ENCODE measurements at regions not wholly inside any gene's neighbourhood (a gene's known extent, or its start where the extent isn't known, plus 50 kb on each side); places are given as distances from the start of the nearest gene placed in this dataset.
"Not testable (repeated sequence)": the region's sequence is repeated elsewhere in the genome, so short reads cannot be mapped to it uniquely, and the experiment has no call there.

- FAIRE-seq = no peak
- TF ChIP-seq SPI1 (IDR thresholded peaks at IDR 0.05; ENCODE audit: low read depth, low read length) = no peak
- no peak for TF ChIP-seq POLR2AphosphoS5 (IDR thresholded peaks at IDR 0.05; ENCODE audit: low read depth, low read length)
- TF ChIP-seq POLR2A (IDR thresholded peaks at IDR 0.05; ENCODE audit: low read depth, low read length) = no peak
- no peak for TF ChIP-seq TAF1 (IDR thresholded peaks at IDR 0.05; ENCODE audit: low read depth, low read length)
- no peak for TF ChIP-seq POU2F2 (IDR thresholded peaks at IDR 0.05; ENCODE audit: low read depth, low read length)
- TF ChIP-seq PAX5 (IDR thresholded peaks at IDR 0.05; ENCODE audit: insufficient read depth, low read length, severe bottlenecking) = no peak
- DNase-seq (ENCODE audit: insufficient read length, low spot score) = no peak
These were observed 89.2 kb upstream of the PCED1B start for GRCh38 chr12:46990211-46990610.

DNA sequence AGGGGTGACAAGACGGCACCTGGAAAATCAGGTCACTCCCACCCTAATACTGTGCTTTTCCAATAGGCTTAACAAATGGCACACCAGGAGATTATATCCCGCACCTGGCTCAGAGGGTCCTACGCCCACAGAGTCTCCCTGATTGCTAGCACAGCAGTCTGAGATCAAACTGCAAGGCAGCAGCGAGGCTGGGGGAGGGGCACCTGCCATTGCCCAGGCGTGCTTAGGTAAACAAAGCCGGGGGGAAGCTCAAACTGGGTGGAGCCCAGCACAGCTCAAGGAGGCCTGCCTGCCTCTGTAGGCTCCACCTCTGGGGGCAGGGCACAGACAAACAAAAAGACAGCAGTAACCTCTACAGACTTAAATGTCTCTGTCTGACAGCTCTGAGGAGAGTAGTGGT lies 87.4 kb upstream of the PCED1B start:
- not testable (repeated sequence) for FAIRE-seq; DNase-seq (ENCODE audit: insufficient read length, low spot score)

GRCh38 chr12:46998811-46999368 lies 80.5 kb upstream of the PCED1B start:
- DNase-seq (ENCODE audit: insufficient read length, low spot score) = no peak
- no peak for FAIRE-seq
- TF ChIP-seq PAX5 (IDR thresholded peaks at IDR 0.05; ENCODE audit: insufficient read depth, low read length, severe bottlenecking) = no peak
- TF ChIP-seq SPI1 (IDR thresholded peaks at IDR 0.05; ENCODE audit: low read depth, low read length) = no peak

DNA sequence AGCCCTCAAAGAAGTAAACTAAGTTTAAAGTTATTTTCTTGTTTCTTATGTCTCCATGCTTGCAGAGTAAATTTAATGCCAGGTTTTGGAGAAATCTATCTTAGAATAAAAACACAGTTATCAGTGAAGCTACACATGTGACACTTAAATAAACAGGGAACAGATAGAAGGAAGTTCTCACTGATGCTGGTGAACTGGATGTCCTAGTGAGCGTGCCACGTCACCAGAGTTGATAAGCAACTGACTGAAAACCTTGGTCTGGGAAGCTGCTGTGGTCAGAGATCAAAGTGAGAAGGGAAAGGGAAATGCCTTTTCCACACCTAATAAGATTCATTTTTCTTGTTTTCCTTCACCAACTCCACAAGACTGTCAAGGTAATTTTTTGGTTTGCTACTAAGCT lies 74.8 kb upstream of the PCED1B start:
- DNase-seq (ENCODE audit: insufficient read length, low spot score) (no peak), FAIRE-seq (no peak)
- TF ChIP-seq POLR2AphosphoS5 (IDR thresholded peaks at IDR 0.05; ENCODE audit: low read depth, low read length) = no peak
- no peak for TF ChIP-seq PAX5 (IDR thresholded peaks at IDR 0.05; ENCODE audit: insufficient read depth, low read length, severe bottlenecking)
- no peak for TF ChIP-seq TAF1 (IDR thresholded peaks at IDR 0.05; ENCODE audit: low read depth, low read length)
- no peak for TF ChIP-seq POLR2A (IDR thresholded peaks at IDR 0.05; ENCODE audit: low read depth, low read length)
- no peak for TF ChIP-seq SPI1 (IDR thresholded peaks at IDR 0.05; ENCODE audit: low read depth, low read length)
- TF ChIP-seq POU2F2 (IDR thresholded peaks at IDR 0.05; ENCODE audit: low read depth, low read length) = no peak

DNA sequence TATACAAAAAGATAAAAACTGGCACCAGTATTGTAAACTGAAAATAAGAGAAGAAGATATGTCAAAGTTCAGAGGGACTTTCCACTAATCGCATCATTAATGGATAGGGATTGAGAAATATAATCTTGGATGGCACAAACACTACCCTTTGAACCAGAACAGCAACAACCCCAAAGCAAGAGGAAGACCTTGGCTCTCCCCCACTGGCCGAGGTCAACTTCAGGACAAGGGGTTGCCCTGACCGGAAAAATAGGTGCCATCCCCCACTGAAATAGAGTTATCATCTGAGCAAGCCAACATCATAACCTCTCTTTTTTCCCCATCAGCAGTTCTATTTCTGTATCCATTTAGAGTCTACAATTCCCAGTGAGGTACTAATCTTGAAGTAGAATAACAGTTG lies 72.4 kb upstream of the PCED1B start:
- DNase-seq (ENCODE audit: insufficient read length, low spot score) (no peak), FAIRE-seq (no peak)
- TF ChIP-seq POLR2A (IDR thresholded peaks at IDR 0.05; ENCODE audit: low read depth, low read length) (no peak), POU2F2 (IDR thresholded peaks at IDR 0.05; ENCODE audit: low read depth, low read length) (no peak), SPI1 (IDR thresholded peaks at IDR 0.05; ENCODE audit: low read depth, low read length) (no peak), TAF1 (IDR thresholded peaks at IDR 0.05; ENCODE audit: low read depth, low read length) (no peak), PAX5 (IDR thresholded peaks at IDR 0.05; ENCODE audit: insufficient read depth, low read length, severe bottlenecking) (no peak), POLR2AphosphoS5 (IDR thresholded peaks at IDR 0.05; ENCODE audit: low read depth, low read length) (no peak)

DNA sequence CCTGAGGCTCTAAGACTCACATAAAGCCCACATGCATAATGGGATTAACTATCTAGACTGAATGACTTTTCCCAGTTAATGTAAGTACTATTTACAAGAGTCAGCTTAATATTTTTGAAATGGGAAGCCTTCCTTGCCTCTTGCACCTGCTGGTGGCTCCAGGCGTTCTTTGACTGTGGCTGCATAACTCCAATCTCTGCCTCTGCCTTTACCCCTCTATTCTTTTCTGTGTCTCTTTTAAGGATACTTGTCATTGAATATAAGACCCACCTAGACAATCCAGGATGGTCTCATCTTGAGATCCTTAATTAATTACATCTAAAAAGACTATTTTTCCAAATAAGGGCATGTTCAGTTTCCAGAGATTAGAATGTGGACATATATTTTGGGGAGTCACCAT lies 66.9 kb upstream of the PCED1B start:
- no peak for TF ChIP-seq PAX5 (IDR thresholded peaks at IDR 0.05; ENCODE audit: insufficient read depth, low read length, severe bottlenecking)
- DNase-seq (ENCODE audit: insufficient read length, low spot score) (no peak), FAIRE-seq (no peak)

DNA sequence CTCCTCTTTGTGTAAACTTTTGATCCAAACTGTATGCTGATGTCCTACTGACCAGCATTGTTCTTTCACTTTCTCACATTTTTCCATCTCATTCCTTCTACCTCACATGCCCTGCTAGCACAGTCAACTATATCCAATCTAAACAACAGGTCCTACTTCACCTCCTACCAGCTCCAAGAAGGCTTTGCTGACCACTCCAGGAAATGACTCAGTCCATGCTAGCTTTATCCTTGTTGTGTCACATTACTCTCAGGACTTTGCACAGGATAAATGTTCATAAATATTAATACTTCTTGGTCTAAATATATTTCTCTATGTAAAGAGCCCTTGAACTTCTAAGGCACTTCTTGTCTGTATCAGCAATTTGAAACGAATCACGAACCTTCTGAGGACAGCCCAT lies 64.9 kb upstream of the PCED1B start:
- no peak for DNase-seq (ENCODE audit: insufficient read length, low spot score)
- FAIRE-seq = no peak
- TF ChIP-seq POLR2A (IDR thresholded peaks at IDR 0.05; ENCODE audit: low read depth, low read length) = no peak
- TF ChIP-seq PAX5 (IDR thresholded peaks at IDR 0.05; ENCODE audit: insufficient read depth, low read length, severe bottlenecking) = no peak
- TF ChIP-seq POU2F2 (IDR thresholded peaks at IDR 0.05; ENCODE audit: low read depth, low read length) = no peak
- no peak for TF ChIP-seq SPI1 (IDR thresholded peaks at IDR 0.05; ENCODE audit: low read depth, low read length)
- no peak for TF ChIP-seq POLR2AphosphoS5 (IDR thresholded peaks at IDR 0.05; ENCODE audit: low read depth, low read length)
- TF ChIP-seq TAF1 (IDR thresholded peaks at IDR 0.05; ENCODE audit: low read depth, low read length) = no peak

DNA sequence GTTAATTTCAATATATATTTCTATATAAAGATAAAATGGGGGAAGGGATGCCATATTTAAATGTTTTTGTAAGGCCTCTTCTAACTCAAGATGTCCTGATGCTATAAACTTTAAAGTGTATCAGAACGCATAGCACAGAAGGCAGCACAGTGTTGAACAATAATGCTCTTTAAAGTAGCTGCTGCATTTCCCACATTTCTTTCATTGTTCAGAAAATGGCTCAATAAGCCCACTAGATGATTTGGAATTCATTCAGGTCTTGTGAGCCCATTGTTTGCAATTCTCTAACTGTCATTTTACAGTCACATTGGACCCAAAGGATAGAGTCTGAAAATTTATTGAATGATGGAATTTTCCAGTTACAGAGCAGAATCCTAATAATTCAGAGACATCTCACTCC lies 64.0 kb upstream of the PCED1B start:
- TF ChIP-seq PAX5 (IDR thresholded peaks at IDR 0.05; ENCODE audit: insufficient read depth, low read length, severe bottlenecking) (no peak), SPI1 (IDR thresholded peaks at IDR 0.05; ENCODE audit: low read depth, low read length) (no peak), POU2F2 (IDR thresholded peaks at IDR 0.05; ENCODE audit: low read depth, low read length) (no peak), POLR2A (IDR thresholded peaks at IDR 0.05; ENCODE audit: low read depth, low read length) (no peak), TAF1 (IDR thresholded peaks at IDR 0.05; ENCODE audit: low read depth, low read length) (no peak), POLR2AphosphoS5 (IDR thresholded peaks at IDR 0.05; ENCODE audit: low read depth, low read length) (no peak)
- no peak for FAIRE-seq
- no peak for DNase-seq (ENCODE audit: insufficient read length, low spot score)

DNA sequence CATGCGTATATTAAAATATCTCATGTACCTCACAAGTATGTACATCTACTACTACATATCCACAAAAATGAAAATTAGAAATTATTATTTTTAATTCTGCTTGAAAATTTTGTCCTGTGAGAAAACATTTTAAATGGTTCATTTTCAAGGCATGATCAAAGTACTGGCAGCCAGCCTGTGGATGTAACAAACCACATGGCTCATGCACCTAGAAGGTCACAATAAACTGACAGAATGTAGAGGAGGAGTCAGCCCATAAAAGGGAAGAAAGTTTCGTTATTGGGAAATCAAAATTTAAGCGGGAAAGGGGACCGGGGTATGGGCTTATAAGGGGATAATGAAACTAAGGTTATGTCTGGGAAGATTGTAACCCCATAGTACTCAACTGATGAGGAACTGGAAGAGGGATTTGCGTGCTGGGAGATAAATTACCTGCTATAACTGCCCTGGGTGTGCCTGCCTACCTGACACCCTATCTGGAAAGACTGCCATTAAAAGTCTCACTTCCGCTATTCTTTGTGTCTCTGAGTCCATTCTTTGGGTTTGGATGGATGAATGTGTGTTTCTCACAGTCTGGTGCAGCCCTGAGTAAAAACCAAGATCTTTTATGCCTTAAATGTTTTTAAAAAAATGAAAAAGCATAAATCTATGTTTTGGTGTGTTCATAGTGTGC lies 62.2 kb upstream of the PCED1B start:
- FAIRE-seq (no peak), DNase-seq (ENCODE audit: insufficient read length, low spot score) (no peak)
- TF ChIP-seq TAF1 (IDR thresholded peaks at IDR 0.05; ENCODE audit: low read depth, low read length) (no peak), POLR2AphosphoS5 (IDR thresholded peaks at IDR 0.05; ENCODE audit: low read depth, low read length) (no peak)

GRCh38 chr12:47017901-47018475 lies 61.4 kb upstream of the PCED1B start:
- no peak for DNase-seq (ENCODE audit: insufficient read length, low spot score)
- FAIRE-seq = no peak
- TF ChIP-seq POLR2A (IDR thresholded peaks at IDR 0.05; ENCODE audit: low read depth, low read length) (no peak), POLR2AphosphoS5 (IDR thresholded peaks at IDR 0.05; ENCODE audit: low read depth, low read length) (no peak), PAX5 (IDR thresholded peaks at IDR 0.05; ENCODE audit: insufficient read depth, low read length, severe bottlenecking) (no peak), TAF1 (IDR thresholded peaks at IDR 0.05; ENCODE audit: low read depth, low read length) (no peak), POU2F2 (IDR thresholded peaks at IDR 0.05; ENCODE audit: low read depth, low read length) (no peak), SPI1 (IDR thresholded peaks at IDR 0.05; ENCODE audit: low read depth, low read length) (no peak)

Data from GM12891 (cell line).